ENCODE measurements at regions not wholly inside any gene's neighbourhood (a gene's known extent, or its start where the extent isn't known, plus 50 kb on each side); places are given as distances from the start of the nearest gene placed in this dataset.

- TF ChIP-seq CTCF (IDR thresholded peaks at IDR 0.05; ENCODE audit: poor library complexity) (no peak), EZH2 (IDR thresholded peaks at IDR 0.05; ENCODE audit: borderline replicate concordance) (no peak), EZH2phosphoT487 (IDR thresholded peaks at IDR 0.05; ENCODE audit: low read depth, severe bottlenecking, unreplicated experiment) (no peak)
These were observed 310.1 kb downstream of the TSHZ3 start for GRCh38 chr19:31039151-31039550.

All from hepatocyte (in vitro differentiated cells).